MCF 10A (cell line): ENCODE measurements at regions not wholly inside any gene's neighbourhood (a gene's known extent, or its start where the extent isn't known, plus 50 kb on each side); places are given as distances from the start of the nearest gene placed in this dataset.

ENCODE experiments used
- BruUV-seq: library from RNA; stranded (reverse); fragments of 400-500 nt; replicated peaks from 2 replicates; lab custom pipeline; 2021; lab: Mats Ljungman, UMichigan
- CTCF ChIA-PET: fragments of 300-600 bp; sonication (Branson Sonifier 250); formaldehyde crosslinking; extraction: SDS; loops from one replicate; lab custom pipeline; 2021; ENCODE audit warnings: antibody characterized with exemption, inconsistent platforms; lab: Yijun Ruan, JAX
- POLR2A ChIA-PET: fragments of 300-600, 350-650 bp; sonication (Branson Sonifier 250); formaldehyde crosslinking; extraction: SDS; loops from one replicate; lab custom pipeline; 2020; ENCODE audit warnings: antibody characterized with exemption, inconsistent platforms; lab: Yijun Ruan, JAX
- DNase-seq: peaks from one replicate; pipeline ENCODE4 v3.0.0-alpha.2; 2018; ENCODE audit not compliant: unreplicated experiment
- H3K27ac Mint-ChIP-seq: one replicate; pipeline ENCODE4 v1.8.0; 2022; ENCODE audit warnings: mild to moderate bottlenecking, low read depth, mixed read lengths; ENCODE audit not compliant: unreplicated experiment
- H3K27me3 Mint-ChIP-seq: one replicate; pipeline ENCODE4 v1.8.0; 2022; ENCODE audit warnings: mixed read lengths; ENCODE audit not compliant: insufficient read depth, unreplicated experiment
- H3K36me3 Mint-ChIP-seq: one replicate; pipeline ENCODE4 v1.8.0; 2022; ENCODE audit warnings: mild to moderate bottlenecking, moderate library complexity, mixed read lengths; ENCODE audit not compliant: insufficient read depth, unreplicated experiment
- H3K4me1 Mint-ChIP-seq: one replicate; pipeline ENCODE4 v1.8.0; 2022; ENCODE audit warnings: mixed read lengths; ENCODE audit not compliant: insufficient read depth, unreplicated experiment
- H3K4me3 Mint-ChIP-seq: one replicate; pipeline ENCODE4 v1.8.0; 2022; ENCODE audit warnings: mild to moderate bottlenecking, moderate library complexity, mixed read lengths; ENCODE audit not compliant: unreplicated experiment
- H3K9me3 Mint-ChIP-seq: one replicate; pipeline ENCODE4 v1.8.0; 2022; ENCODE audit warnings: mixed read lengths; ENCODE audit not compliant: unreplicated experiment
- CTCF ChIP-seq: fragments of 200-600 bp; IDR thresholded peaks from one replicate; pipeline ENCODE4 v1.8.0; 2022; ENCODE audit warnings: antibody characterized with exemption, mild to moderate bottlenecking; ENCODE audit not compliant: unreplicated experiment
- intact Hi-C: fragments of 100-400 bp; cut with micrococcal nuclease; formaldehyde crosslinking; loops from 2 replicates; pipeline ENCODE4 v1.14.1; 2022

GRCh38 chr6:159100395-159101182 lies 55.8 kb upstream of the TAGAP start:
- Mint-ChIP-seq H3K27ac (no peak overlapping the region), H3K4me1 (peaks cover 6% of the 10 kb centered on the region), H3K4me3 (no peak overlapping the region), H3K36me3 (no peaks in the 10 kb centered on the region), H3K9me3 (no peaks in the 10 kb centered on the region), H3K27me3 (peaks cover 16% of the 10 kb centered on the region)
- no peak for TF ChIP-seq CTCF
- intact Hi-C loops, result loop anchor here (10.0 kb wide), 1 partner anchor 396 kb away; no protein-coding TSS in a partner anchor
- no TSS peak for BruUV-seq
- POLR2A ChIA-PET, result no interaction called here
- CTCF ChIA-PET, result no interaction called here
- DNase-seq, result no peak

GRCh38 chr6:159099961-159100360 lies 55.2 kb upstream of the TAGAP start:
- Mint-ChIP-seq H3K27ac (no peak overlapping the region), H3K36me3 (no peaks in the 10 kb centered on the region), H3K9me3 (no peaks in the 10 kb centered on the region), H3K4me1 (peaks cover 6% of the 10 kb centered on the region), H3K27me3 (peaks cover 16% of the 10 kb centered on the region), H3K4me3 (no peak overlapping the region)
- intact Hi-C loops, result loop anchor here (10.0 kb wide), 1 partner anchor 395 kb away; no protein-coding TSS in a partner anchor
- POLR2A ChIA-PET, result no interaction called here
- CTCF ChIA-PET, result interaction anchor here (0.6 kb wide), 2 partner anchors 49 to 566 kb away, joined by 3 to 4 read pairs; no protein-coding TSS in a partner anchor
- no peak for TF ChIP-seq CTCF
- no TSS peak for BruUV-seq
- DNase-seq, result no peak

- Mint-ChIP-seq H3K4me3 (no peak overlapping the region), H3K36me3 (no peaks in the 10 kb centered on the region), H3K27me3 (peaks cover 16% of the 10 kb centered on the region), H3K9me3 (no peaks in the 10 kb centered on the region), H3K4me1 (peaks cover 6% of the 10 kb centered on the region), H3K27ac (no peak overlapping the region)
- no TSS peak for BruUV-seq
- ChIA-PET CTCF (interaction anchor here (0.9 kb wide), 1 partner anchor 57 kb away, joined by 3 read pairs; no protein-coding TSS in a partner anchor), POLR2A (no interaction called here)
- no peak for TF ChIP-seq CTCF
- intact Hi-C loops, result no loop called here
- no peak for DNase-seq
Observed at GRCh38 chr6:159099276-159099675, 54.5 kb upstream of the TAGAP start.

- Mint-ChIP-seq H3K4me3 (no peak overlapping the region), H3K9me3 (no peaks in the 10 kb centered on the region), H3K27me3 (peaks cover 16% of the 10 kb centered on the region), H3K36me3 (no peaks in the 10 kb centered on the region), H3K27ac (no peak overlapping the region), H3K4me1 (peaks cover 1% of the 10 kb centered on the region)
- no peak for TF ChIP-seq CTCF
- ChIA-PET CTCF (interaction anchor here (0.9 kb wide), 2 partner anchors 11 to 56 kb away, joined by 3 read pairs; no protein-coding TSS in a partner anchor), POLR2A (no interaction called here)
- no peak for DNase-seq
- BruUV-seq, result no TSS peak
- intact Hi-C loops, result no loop called here
Observed at GRCh38 chr6:159098636-159099106, 53.9 kb upstream of the TAGAP start.
